Heart left ventricle (tissue), 16 donors: ENCODE measurements at regions not wholly inside any gene's neighbourhood (a gene's known extent, or its start where the extent isn't known, plus 50 kb on each side); places are given as distances from the start of the nearest gene placed in this dataset.

Experiments
- ATAC-seq, 4 donors: fragments of 200-7000 bp; cut with Tn5 transposase; one replicate each; pipeline ENCODE4 v1.9.1; 2020 to 2022; ENCODE audit warnings: moderate library complexity in 4 of 4, mild to moderate bottlenecking in 3 of 4, moderate number of reproducible peaks in 1 of 4
- DNase-seq, 5 donors: peaks; one replicate each; pipeline ENCODE4 v3.0.0-alpha.2; 2020
- H3K27ac ChIP-seq, 12 donors: fragments of 200-600 bp; sonication (generic) in 4 of 12; one replicate each; pipeline versions ENCODE4 v1.5.0 to v1.8.0; 2016 to 2022; ENCODE audit warnings: mild to moderate bottlenecking in 2 of 12
- H3K27me3 ChIP-seq, 9 donors: fragments of 200-600 bp; sonication (generic) in 2 of 9; one replicate each; pipeline versions ENCODE4 v1.5.1 to v1.8.0; 2016 to 2022; ENCODE audit warnings: mild to moderate bottlenecking in 3 of 9
- H3K36me3 ChIP-seq, 9 donors: fragments of 200-600 bp; sonication (generic) in 2 of 9; one replicate each; pipeline versions ENCODE4 v1.5.0 to v1.8.0; 2018 to 2022; ENCODE audit warnings: mild to moderate bottlenecking in 2 of 9
- H3K4me1 ChIP-seq, 12 donors: fragments of 200-600 bp; sonication (generic) in 4 of 12; one replicate each; pipeline versions ENCODE4 v1.5.0 to v1.8.0; 2016 to 2022; ENCODE audit warnings: mild to moderate bottlenecking in 3 of 12
- H3K4me3 ChIP-seq, 12 donors: fragments of 200-600 bp; sonication (generic) in 4 of 12; one replicate each; pipeline versions ENCODE4 v1.5.0 to v1.8.0; 2017 to 2022; ENCODE audit warnings: mild to moderate bottlenecking in 9 of 12, moderate library complexity in 4 of 12
- H3K9me3 ChIP-seq, 12 donors: fragments of 200-600 bp; sonication (generic) in 4 of 12; one replicate each; pipeline versions ENCODE4 v1.5.0 to v1.8.0; 2016 to 2022; ENCODE audit warnings: mild to moderate bottlenecking in 1 of 12
- POLR2A ChIP-seq, 2 donors: fragments of 450-650 bp; IDR thresholded peaks; one replicate each; pipeline ENCODE4 v1.6.1; 2017; ENCODE audit warnings: antibody characterized with exemption in 2 of 2, mild to moderate bottlenecking in 2 of 2, moderate library complexity in 2 of 2
- WGBS, 4 donors: extraction: QIAGEN DNeasy Blood & Tissue Kit in 2 of 4; methylation state at CpG; one replicate each; pipeline versions ENCODE4 v1.1.5 to v1.1.7; 2013 to 2018; 5-methylcytosine and 5-hydroxymethylcytosine counted together
- intact Hi-C, 10 donors: fragments of 100-400 bp; cut with DNase I; formaldehyde crosslinking; loops; one replicate each; pipeline versions ENCODE4 v1.11.1 to v1.14.2; 2022
- TF ChIP-seq, protein P1 (sequence below), 12 donors: fragments of 200-600 bp; sonication (generic) in 4 of 12; IDR thresholded peaks; one replicate each; pipeline versions ENCODE4 v1.5.0 to v1.8.0; 2018 to 2022; ENCODE audit warnings: antibody characterized with exemption in 12 of 12, mild to moderate bottlenecking in 5 of 12
- donor health status: ischemic (EF 13 %, LVEDD 7.1; RV severe dilation, severe dysfunction).
- donor health status: healthy with polysubstance abuse.
- donor health status: DM: no; HTN: yes; CAD: no.
- donor health status: DM: no; HTN: no; CAD: no.
- donor health status: ischemic (EF 25% LVEDD 6.9; RV normal size, moderate dysfunction).
- donor health status: ischemic (EF 25% LVEDD 5.7; RV mildly dilated, moderate dysfunction).
- donor health status: healthy.
- donor health status: DM: yes; HTN: yes; CAD: no.
- donor health status: ischemic (EF 35%, LVEDD 5.7; RV mildly dilated, moderate dysfunction).
- donor health status: nonischemic (EF 11% LVEDD 7.7; RV severe dilation, severe dysfunction).
- donor health status: DM: yes; HTN: yes; CAD: no.
- donor health status: PGD.
- donor health status: ischemic (EF 29% LVEDD 5.4; RV normal size, mild dysfunction).
- donor health status: nonischemic (EF 23%, LVEDD 6.1; RV moderate dilation, normal function).

GRCh38 chr9:110148891-110149290, 59.1 kb downstream of the C9orf152 start:
- H3K36me3 ChIP-seq: peaks cover 0 to 10% (median 0%) of the 10 kb centered on the region in 9 donors
- peak overlapping the region in 11 of 12 donors; percentile 2 to 71 (median 53) for H3K27ac ChIP-seq
- peak overlapping the region in 4 of 12 donors; percentile 3 to 41 (median 24) for H3K4me3 ChIP-seq
- H3K9me3 ChIP-seq: peaks cover 0 to 6% (median 0%) of the 10 kb centered on the region in 12 donors
- H3K4me1 ChIP-seq: peaks cover 13 to 99% (median 69%) of the 10 kb centered on the region in 12 donors
- intact Hi-C loops: loop anchor here in 3 of 10 donors (5.0 to 10.0 kb wide), 3 partner anchors 82 to 102 kb away; no protein-coding TSS in a partner anchor
- TF ChIP-seq POLR2A (IDR thresholded peaks at IDR 0.05): no peak
- TF ChIP-seq, protein P1, sequence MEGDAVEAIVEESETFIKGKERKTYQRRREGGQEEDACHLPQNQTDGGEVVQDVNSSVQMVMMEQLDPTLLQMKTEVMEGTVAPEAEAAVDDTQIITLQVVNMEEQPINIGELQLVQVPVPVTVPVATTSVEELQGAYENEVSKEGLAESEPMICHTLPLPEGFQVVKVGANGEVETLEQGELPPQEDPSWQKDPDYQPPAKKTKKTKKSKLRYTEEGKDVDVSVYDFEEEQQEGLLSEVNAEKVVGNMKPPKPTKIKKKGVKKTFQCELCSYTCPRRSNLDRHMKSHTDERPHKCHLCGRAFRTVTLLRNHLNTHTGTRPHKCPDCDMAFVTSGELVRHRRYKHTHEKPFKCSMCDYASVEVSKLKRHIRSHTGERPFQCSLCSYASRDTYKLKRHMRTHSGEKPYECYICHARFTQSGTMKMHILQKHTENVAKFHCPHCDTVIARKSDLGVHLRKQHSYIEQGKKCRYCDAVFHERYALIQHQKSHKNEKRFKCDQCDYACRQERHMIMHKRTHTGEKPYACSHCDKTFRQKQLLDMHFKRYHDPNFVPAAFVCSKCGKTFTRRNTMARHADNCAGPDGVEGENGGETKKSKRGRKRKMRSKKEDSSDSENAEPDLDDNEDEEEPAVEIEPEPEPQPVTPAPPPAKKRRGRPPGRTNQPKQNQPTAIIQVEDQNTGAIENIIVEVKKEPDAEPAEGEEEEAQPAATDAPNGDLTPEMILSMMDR (IDR thresholded peaks at IDR 0.05): no peak
- H3K27me3 ChIP-seq: no peaks in the 10 kb centered on the region
- WGBS, 4 donors: 13 to 23% (median 16%) methylated on average over 4 of the region's 4 CpGs
- DNase-seq (peak in 1 of 5 donors; percentile 53), ATAC-seq (peak in 2 of 4 donors; percentile 12 to 21)
